Esophagus squamous epithelium (tissue), 4 donors: ENCODE measurements at regions not wholly inside any gene's neighbourhood (a gene's known extent, or its start where the extent isn't known, plus 50 kb on each side); places are given as distances from the start of the nearest gene placed in this dataset.

Experiments used
- POLR2A ChIP-seq, 4 donors: fragments of 450-650 bp; IDR thresholded peaks; one replicate each; pipeline ENCODE4 v1.6.1; 2017; ENCODE audit warnings: antibody characterized with exemption in 4 of 4, mild to moderate bottlenecking in 4 of 4, moderate library complexity in 3 of 4
- TF ChIP-seq, protein P1 (sequence below), 6 experiments: fragments of 450-650 bp in 4 of 6; fragments of 200-600 bp in 2 of 6; sonication (generic) in 2 of 6; IDR thresholded peaks; one replicate each; pipeline ENCODE4 v1.5.1; 2016 to 2019; ENCODE audit warnings: antibody characterized with exemption in 6 of 6, mild to moderate bottlenecking in 4 of 6, moderate library complexity in 4 of 6

DNA sequence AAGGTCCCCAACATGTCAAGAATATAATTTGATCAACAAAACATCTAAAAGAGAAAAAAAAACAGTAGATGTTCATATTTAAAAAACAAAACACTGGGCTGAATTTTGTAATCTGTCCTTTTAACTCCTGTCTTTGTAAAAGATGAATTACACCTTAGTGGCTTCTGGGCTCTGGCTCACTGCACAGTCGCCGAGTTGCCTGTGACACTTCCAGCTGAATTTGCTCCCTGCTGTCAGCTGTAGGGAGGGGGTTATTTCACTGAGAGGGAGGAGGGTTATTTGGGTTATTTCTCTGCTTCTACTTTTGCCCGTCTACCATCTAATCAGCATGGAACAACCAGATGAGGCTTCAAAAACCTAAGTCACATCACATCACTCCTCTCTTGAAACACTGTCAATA, 193.0 kb upstream of the ZC3H12A start:
- TF ChIP-seq, protein P1, sequence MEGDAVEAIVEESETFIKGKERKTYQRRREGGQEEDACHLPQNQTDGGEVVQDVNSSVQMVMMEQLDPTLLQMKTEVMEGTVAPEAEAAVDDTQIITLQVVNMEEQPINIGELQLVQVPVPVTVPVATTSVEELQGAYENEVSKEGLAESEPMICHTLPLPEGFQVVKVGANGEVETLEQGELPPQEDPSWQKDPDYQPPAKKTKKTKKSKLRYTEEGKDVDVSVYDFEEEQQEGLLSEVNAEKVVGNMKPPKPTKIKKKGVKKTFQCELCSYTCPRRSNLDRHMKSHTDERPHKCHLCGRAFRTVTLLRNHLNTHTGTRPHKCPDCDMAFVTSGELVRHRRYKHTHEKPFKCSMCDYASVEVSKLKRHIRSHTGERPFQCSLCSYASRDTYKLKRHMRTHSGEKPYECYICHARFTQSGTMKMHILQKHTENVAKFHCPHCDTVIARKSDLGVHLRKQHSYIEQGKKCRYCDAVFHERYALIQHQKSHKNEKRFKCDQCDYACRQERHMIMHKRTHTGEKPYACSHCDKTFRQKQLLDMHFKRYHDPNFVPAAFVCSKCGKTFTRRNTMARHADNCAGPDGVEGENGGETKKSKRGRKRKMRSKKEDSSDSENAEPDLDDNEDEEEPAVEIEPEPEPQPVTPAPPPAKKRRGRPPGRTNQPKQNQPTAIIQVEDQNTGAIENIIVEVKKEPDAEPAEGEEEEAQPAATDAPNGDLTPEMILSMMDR (IDR thresholded peaks at IDR 0.05), result no peak
- TF ChIP-seq POLR2A (IDR thresholded peaks at IDR 0.05), result no peak
